ENCODE measurements at regions not wholly inside any gene's neighbourhood (a gene's known extent, or its start where the extent isn't known, plus 50 kb on each side); places are given as distances from the start of the nearest gene placed in this dataset.
A peak's percentile ranks its signal among the peaks of the same experiment; 100 is the strongest.
"Not testable (repeated sequence)": the region's sequence is repeated elsewhere in the genome, so short reads cannot be mapped to it uniquely, and the experiment has no call there.

DNA sequence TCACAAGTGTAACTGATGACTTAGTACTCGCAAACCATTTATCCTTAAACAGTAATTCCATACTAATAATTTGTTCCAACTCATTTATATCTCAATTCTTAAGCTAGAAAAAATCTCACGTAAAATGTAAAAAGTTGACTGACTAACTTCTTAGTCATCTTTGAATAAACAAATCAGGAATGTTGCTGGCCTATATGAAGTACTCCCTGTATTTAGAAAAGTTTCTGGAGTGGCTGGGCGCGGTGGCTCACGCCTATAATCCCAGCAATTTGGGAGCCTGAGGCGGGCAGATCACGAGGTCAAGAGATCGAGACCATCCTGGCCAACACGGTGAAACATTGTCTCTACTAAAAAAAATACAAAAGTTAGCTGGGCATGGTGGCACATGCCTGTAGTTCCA, 220.6 kb upstream of the FAM240B start:
- DNase-seq (ENCODE audit: low read depth), result not testable (repeated sequence)

DNA sequence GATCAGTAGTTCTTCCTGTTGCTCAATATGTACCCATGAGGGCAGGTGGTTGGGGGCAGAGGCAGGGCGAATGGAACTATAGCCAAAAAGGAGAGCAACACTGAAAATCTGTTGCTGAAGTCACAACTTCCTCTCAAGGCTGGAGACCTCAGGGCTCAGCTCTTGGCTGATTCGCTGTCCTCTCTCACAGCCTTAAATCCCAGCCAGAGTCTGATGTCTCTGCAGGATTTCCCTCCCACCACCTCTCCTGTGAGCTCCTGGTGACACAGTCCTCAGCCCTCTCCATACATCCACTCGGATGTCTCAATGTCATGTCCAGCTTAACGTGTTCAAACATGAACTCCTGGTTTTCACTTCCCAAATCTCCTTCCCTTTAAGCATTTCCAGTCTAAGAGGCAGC, 218.7 kb upstream of the FAM240B start:
- DNase-seq (ENCODE audit: low read depth), result not testable (repeated sequence)

DNA sequence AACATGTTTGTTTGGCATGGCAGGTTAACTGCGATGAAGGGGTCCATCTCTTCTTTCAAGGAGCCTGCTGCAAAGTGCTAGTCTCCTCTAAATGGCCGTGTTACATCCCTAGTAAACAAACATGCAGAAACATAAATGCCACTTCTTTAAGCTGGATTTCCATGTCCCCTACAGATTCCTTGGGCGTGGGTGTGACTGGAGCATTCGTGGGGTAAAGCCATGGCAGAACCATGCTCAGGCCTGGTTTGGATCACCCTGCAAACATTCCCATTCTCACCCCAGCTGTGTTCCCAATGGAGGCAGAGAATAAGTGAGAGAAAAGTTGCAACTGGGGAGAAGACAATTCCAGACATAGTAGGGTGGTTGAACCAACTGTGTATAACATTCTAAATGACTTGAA, 208.0 kb upstream of the FAM240B start:
- DNase-seq (ENCODE audit: low read depth), result not testable (repeated sequence)

DNA sequence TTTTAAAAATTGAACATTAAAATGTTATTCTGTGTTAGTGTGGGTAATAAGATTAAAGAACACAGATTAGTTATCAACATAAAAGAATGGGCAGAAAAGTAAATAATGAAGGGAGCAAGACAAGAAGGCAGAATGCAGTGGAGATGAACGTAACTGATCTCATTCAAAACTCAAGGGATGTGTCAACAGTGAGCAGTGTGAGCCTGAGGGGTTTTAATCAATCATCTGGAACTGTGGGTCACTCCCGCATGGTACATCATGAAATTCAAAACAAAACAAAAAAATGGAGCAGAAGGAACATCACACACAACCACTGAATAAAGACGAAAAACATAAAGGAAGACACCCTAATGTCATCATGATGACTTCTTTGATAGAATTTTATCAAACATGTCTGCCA, 206.6 kb upstream of the FAM240B start:
- not testable (repeated sequence) for DNase-seq (ENCODE audit: low read depth)

DNA sequence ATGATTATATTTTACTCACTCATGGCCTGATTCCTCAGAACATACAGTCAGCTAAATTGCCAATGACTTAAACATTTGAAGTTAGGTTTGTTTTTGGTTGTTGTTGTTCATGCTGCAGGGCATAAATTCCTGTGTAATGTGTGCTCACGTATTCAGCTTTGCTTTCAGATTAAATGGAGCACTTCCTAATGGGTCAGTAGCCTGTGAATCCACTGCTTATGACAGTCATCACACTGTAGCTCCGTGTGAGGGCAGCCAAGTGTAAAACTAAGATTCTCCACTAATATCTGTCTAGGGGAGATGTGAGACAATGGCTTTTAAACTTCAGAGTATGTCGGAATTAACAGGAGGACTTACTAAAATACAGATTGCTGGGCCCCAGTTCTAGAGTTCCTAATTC, 201.3 kb upstream of the FAM240B start:
- DNase-seq (ENCODE audit: low read depth), result not testable (repeated sequence)

DNA sequence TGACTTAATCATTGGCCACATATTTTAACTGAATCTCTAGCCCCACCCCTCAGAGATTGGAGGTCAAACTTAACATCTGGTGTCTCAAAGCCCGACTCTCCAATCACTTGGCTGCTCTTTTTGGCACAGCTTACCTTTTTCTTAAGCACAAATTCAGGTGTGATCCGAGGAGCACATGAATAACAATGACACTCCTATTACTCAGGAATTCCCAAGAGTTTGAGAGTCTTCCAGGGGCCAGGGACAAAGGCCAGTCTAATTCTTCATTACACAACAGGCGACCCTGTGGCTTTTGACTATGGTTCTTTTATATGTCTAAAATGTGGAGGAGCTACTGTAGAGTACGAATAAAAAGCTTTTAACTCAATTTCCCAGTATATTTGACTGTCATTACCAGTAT, 190.7 kb upstream of the FAM240B start:
- not testable (repeated sequence) for DNase-seq (ENCODE audit: low read depth)

DNA sequence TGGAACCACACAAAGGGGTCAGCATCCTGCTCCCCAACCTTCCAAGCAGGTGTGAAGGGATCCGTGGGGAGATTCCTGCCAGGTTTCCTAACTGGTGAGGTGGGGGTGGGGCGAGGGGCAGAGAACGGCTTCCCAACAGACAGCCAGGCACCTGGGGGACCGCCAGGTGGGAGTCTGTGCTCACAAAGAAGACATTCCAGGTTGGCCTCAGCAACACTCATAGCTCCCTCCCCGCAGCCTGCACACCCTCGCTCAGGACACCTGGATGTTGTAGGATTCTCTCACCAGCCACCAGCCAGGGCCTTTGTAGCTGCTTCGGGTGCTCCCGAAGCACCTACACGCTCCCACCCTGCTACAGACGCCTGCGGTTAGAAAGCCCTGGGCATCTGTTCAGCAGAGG, 184.8 kb upstream of the FAM240B start:
- not testable (repeated sequence) for DNase-seq (ENCODE audit: low read depth)

DNA sequence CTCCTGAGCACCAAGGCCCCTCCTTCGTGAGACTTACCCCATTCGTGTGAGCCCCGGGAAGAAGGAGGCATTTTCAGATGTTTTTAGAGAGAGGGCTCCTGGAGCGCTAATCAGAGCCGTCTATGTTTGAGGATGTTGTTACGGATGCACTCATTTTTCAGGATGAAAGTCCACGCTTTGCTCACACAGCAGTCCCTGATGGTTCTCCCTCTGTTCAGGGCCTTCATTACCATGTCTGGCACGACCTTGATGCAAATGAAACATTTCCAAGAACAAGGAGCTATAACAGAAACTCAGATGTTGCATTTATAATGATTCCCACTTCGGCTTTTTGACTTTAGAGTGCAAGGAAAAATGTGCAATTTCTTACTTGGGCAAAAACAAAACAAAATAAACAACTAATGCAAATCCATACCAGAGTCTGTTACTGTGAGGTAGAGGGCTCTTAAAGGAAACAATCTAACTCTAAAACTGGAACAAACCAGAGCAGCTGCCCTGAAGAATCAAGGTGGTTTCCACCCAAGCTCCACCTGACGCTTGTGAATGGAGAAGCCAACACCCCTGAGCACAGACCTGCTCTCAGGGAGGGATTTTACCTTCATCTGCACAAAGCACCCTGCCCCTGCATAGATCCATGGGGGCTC, 181.7 kb upstream of the FAM240B start:
- DNase-seq (ENCODE audit: low read depth), result not testable (repeated sequence)

DNA sequence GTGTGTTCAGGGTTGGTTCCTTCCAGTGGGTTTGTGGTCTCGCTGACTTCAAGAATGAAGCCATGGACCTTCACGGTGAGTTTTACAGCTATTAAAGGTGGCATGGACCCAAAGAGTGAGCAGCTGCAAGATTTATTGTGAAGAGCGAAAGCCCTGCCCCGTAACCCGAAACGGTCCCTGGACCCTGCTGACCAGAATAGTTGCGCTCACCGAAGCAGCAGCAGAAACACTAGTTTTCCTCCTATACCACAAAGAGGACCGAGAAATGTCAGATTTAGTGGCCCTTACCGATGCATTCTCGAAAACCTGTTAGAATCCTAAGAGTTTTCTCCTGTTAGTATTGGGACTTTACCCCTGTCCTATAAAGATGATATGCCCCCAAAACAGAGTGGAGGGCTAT, 176.5 kb upstream of the FAM240B start:
- not testable (repeated sequence) for DNase-seq (ENCODE audit: low read depth)

DNA sequence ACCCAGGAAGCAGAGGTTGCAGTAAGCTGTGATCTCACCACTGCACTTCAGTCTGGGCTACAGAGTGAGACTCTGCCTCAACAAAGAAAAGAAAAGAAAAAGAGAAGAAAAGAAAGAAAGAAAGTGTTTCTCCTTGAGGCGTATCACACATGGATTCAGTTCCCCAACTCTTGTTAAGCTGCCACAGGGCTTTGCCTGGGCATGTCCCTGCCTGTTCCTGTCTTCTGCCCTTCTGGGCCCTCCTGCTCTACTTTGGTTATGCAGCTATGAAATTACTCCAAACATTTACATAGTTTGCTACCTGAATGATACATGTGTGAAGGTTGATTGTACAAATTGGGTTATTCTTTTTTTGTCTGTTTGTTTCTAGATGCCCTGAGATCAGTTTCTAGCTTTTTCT, 175.3 kb upstream of the FAM240B start:
- DNase-seq (ENCODE audit: low read depth), result not testable (repeated sequence)

DNA sequence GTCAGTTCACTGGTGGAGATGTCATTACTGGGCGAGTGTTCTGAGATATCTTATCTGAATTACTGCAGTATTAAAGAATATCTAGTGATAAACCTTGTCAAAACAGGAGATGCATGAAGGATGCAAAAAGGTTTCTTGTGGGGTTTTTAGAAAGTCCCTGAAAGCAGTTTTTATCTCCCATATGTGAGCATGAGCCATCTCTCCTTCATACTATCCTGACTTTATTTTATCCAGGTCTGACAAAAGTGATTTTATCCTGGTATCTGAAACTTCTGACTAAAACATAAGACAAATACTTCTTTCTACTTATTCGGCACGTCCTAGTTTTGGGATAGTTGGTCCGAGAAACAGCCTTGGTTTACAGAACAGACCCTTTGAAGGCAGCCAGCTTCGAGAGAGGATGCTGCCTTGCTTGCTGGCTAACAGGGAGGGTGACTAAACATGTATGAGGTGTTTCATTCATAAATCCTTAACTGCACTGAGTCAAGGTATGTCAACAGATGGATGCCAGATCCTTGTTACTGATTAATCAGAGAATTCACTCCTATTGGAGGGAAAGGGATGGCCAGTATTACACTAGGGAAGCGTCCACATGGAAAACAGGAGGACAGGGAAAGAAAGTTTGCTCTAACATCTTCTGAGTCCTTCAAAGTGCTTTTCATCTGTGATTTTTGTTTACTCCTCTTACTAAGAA, 172.8 kb upstream of the FAM240B start:
- DNase-seq (ENCODE audit: low read depth), result not testable (repeated sequence)

DNA sequence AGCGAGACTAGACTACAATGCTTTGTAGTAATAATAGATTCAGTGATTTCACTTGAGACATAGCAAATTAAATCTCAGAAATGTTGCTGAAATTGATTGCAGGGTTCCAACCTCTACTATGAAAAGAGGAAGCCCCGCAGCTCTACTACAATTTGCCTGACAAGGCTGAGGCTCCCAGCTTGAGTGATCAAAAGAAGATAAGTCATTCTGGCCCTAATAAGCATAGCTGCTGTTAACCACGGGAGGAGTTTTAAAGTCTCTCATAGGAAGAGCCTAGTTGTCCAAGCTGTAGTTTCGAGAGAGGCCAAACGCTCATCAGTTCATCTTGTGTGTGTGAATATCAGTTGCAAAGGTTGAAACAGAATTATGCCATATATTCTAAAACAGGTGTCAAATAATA, 166.1 kb upstream of the FAM240B start:
- DNase-seq (ENCODE audit: low read depth), result not testable (repeated sequence)

DNA sequence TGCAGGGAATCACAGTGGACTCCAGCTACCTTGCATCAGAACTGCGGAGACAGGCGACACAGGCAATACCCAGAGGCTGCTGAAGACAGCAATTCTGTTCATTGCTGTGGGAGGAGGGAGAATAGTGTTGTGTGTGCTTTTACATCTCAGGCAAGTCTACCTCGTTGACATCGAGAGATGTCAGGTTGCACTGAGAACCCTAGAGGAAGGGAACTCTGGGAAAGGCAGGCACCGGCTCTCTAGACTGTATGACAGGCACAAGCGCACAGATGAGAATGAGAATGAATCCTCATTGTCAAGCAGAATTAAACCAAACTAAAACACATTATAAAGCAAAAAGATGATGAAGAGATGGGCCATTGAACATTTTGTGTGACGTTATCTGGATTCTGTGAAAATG, 155.7 kb upstream of the FAM240B start:
- not testable (repeated sequence) for DNase-seq (ENCODE audit: low read depth)

DNA sequence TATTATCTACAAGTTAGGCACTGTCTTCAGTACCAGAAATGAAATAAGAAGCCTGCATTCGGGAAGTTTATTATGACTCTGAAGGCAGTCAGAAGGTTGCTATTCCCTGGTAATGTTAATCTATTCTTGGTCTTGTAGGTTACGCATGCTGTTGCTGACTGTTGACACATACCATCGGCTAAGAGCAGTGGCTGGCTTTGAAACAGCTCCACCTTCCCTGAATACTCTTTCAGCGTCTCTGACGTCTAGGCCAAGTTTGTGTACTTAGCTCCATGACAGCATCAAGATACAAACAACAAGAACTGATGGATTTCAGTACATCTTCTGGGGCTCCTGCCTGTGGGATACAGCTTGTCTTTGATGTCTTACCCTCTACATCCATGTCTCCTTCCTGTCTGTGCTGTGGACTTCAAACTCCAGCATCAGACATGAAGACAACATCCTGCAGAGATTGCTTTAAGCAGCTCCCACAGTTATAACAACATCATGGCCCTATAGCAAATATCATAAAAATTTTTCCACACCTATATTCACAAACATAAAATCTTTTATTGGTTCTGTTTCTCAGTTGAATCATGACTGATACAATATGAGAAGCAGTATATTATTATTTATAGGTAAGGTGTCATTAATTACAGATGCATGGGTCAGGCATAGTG, 151.5 kb upstream of the FAM240B start:
- not testable (repeated sequence) for DNase-seq (ENCODE audit: low read depth)

DNA sequence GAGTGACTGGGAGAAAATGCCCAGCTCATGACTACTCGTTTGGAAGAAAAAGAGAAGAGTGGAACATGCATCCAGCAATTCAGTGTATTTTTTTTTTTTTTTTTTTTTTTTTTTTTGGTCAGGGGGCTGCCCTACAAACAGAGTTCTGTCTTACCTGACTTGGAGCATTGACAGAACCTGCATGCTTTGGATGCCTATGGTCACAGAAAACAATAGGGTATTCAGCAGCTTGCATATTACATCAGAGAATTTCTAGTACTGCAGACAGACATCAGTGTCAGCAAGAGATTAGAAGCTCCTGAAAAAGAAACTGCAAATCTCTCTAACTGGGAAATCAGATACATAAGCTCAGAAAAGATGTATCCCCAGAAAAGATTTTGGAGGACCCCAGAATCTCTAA, 139.9 kb upstream of the FAM240B start:
- DNase-seq (ENCODE audit: low read depth), result not testable (repeated sequence)

DNA sequence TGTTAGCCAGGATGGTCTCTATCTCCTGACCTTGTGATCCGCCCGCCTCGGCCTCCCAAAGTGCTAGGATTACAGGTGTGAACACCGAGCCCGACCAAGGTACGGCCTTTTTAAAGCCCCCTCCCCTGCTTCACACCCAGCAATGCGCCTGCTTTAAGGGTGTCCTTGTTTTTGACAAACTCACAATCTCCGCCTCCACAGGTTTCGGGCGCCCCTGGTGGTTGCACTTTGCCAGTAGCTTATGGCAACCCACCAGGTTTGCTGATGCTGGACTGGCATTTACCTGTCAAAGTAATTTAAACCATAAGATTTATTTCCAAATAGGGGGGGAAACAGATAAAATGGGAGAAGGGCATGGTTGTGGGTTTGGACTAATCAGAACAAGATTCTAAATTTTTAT, 129.0 kb upstream of the FAM240B start:
- DNase-seq (ENCODE audit: low read depth), result not testable (repeated sequence)

DNA sequence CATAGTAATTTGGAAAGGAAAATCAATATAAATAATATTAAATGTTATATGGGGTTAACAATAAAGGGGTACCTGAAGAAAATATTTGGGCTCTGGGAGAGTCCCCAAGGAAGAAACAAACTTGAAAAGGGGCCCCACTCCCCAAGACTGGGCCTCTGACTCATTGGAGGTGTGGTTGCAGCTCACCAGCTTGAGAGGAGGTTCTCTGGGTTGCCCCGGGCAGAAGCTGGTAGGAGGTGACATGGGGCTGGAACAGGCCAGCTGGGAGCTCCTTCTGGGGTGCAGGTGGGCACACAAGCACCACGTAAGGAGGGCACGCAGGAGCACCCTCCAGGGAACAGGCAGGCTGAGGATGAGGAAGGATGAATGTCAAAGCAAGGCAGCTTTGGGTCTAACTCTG, 120.3 kb upstream of the FAM240B start:
- not testable (repeated sequence) for DNase-seq (ENCODE audit: low read depth)

DNA sequence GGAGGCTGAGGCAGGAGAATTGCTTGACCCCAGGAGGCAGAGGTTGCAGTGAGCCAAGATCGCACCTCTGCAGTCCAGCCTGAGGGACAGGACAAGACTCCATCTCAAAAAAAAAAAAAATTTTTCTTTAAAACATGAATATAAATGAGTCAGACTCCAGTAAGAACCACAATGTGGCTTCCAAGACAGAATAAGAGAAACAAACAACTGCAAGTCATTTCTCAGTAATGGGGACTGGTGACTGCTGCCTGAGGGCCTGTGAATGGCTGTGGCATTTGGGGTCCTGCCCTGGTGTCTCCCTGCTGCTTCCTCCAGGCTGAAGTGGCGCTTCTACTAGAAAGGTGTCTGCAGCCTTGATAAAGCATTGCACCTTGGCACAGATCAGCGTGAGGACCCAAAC, 113.8 kb upstream of the FAM240B start:
- not testable (repeated sequence) for DNase-seq (ENCODE audit: low read depth)

DNA sequence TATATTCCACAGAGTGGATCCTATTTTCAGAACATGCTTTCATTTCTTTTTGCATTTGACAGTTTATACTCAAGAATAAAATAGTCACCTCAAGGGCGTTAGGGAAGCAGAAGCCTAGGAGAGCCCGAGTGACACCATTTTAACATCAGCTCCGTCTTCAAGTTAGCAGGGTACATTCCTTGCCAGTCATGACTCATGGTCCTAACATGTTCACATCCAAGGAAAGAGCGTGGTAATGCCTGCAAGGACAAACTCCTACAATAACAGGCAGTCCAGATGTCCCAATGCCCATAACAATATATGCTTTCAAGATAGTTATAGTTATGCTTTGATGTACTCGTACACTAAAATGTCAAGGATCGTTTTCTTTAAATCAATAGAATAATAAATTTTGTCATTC, 93.9 kb upstream of the FAM240B start:
- DNase-seq (ENCODE audit: low read depth), result peak; percentile 11

DNA sequence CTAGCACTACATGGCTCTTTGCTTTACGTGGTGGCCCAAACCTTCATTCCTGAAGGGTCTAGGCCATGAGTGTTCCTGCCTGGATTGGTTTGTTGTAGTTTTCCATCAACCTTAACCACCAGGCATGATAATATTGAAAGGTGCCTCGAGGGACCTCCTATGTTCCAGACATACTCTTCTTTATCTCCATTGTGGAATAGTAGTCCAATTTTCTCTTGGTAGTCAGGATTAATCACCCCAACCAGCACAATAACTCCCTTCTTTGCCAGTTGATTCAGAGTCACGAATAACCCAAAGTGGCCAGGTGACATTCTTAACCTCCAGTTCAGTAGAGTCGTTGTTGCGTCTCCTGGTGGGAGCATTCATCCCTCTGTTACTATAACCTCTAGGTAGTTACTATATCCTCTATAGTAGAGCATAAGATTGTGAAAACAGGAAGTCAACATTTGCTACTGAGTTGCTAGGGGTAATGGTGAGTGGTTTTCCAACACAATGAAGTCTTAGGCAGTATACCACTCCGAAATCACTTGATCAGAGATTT, 88.1 kb upstream of the FAM240B start:
- peak; percentile 12 for DNase-seq (ENCODE audit: low read depth)

DNA sequence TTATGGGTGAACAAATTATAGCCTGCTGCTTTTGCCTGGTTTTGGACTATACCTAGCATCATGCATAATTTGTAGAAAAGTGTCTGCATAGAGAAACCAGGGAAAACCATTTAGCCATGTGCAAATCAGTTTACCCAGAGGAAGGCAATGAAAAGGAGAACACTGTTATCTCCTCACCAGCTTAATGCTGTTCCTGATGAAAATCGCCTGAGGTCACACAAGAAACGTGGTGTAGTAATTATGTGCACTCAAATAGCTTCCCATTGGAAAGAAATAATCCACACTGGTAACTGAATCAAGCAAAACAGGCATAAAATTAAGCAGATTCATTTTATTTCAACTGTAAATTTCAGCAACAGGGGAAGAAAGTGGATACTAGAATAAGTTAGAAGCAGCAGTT, 51.7 kb upstream of the FAM240B start:
- no peak for DNase-seq (ENCODE audit: low read depth)

Data from Daoy (cell line).